DND-41 (cell line): ENCODE measurements at regions not wholly inside any gene's neighbourhood (a gene's known extent, or its start where the extent isn't known, plus 50 kb on each side); places are given as distances from the start of the nearest gene placed in this dataset.

Source experiments
- EZH2 ChIP-seq: IDR thresholded peaks from 3 replicates; pipeline ENCODE4 v1.6.1; 2012; ENCODE audit warnings: borderline replicate concordance, low read depth, mild to moderate bottlenecking, moderate library complexity, low read length, inconsistent platforms; ENCODE audit not compliant: severe bottlenecking
- TF ChIP-seq, protein P1 (sequence below): IDR thresholded peaks from 2 replicates; pipeline ENCODE4 v1.5.1; 2012; ENCODE audit warnings: borderline replicate concordance, low read length, moderate library complexity, mild to moderate bottlenecking; ENCODE audit not compliant: poor library complexity, severe bottlenecking; ENCODE audit errors: extremely low read depth

DNA sequence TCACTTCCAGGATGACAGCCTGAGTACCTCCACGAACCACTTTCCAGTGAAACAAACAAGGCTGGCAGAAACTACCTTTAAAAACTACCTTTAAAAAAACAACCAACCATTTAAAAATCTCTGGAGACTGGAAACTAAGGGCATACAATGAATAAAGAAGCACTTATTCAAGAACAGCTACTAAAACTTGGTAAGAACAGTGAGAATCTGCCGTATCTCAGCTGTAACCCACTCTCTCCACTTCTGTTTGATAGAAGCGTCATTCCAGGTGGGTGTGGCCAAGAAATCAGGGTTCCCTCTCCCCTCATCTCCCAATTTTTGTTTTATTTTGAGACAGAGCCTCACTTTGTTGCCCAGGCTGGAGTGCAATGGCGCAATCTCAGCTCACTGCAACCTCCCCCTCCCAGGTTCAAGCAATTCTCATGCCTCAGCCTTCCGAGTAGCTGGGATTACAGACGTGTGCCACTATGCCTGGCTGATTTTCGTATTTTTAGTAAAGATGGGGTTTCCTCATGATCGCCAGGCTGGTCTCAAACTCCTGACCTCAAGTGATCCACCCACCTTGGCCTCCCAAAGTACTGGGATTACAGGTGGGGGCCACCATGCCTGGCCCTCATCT lies 158.8 kb upstream of the CHST15 start:
- TF ChIP-seq, protein P1, sequence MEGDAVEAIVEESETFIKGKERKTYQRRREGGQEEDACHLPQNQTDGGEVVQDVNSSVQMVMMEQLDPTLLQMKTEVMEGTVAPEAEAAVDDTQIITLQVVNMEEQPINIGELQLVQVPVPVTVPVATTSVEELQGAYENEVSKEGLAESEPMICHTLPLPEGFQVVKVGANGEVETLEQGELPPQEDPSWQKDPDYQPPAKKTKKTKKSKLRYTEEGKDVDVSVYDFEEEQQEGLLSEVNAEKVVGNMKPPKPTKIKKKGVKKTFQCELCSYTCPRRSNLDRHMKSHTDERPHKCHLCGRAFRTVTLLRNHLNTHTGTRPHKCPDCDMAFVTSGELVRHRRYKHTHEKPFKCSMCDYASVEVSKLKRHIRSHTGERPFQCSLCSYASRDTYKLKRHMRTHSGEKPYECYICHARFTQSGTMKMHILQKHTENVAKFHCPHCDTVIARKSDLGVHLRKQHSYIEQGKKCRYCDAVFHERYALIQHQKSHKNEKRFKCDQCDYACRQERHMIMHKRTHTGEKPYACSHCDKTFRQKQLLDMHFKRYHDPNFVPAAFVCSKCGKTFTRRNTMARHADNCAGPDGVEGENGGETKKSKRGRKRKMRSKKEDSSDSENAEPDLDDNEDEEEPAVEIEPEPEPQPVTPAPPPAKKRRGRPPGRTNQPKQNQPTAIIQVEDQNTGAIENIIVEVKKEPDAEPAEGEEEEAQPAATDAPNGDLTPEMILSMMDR = no peak
- no peak for TF ChIP-seq EZH2
